NCI-H526 treated with DMSO at 0.1 percent for 48 hours (cell line): ENCODE measurements at regions not wholly inside any gene's neighbourhood (a gene's known extent, or its start where the extent isn't known, plus 50 kb on each side); places are given as distances from the start of the nearest gene placed in this dataset.
"Not testable (repeated sequence)": the region's sequence is repeated elsewhere in the genome, so short reads cannot be mapped to it uniquely, and the experiment has no call there.

Experiments used
- DNase-seq: peaks from one replicate; lab custom pipeline; 2025; lab: John Stamatoyannopoulos, UW

DNA sequence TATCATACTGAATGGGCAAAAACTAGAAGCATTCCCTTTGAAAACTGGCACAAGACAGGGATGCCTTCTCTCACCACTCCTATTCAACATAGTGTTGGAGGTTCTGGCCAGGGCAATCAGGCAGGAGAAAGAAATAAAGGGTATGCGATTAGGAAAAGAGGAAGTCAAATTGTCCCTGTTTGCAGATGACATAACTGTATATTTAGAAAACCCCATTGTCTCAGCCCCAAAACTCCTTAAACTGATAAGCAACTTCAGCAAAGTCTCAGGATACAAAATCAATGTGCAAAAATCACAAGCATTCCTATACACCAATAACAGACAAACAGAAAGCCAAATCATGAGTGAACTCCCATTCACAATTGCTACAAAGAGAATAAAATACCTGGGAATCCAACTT, 52.5 kb upstream of the CCDC71L start:
- DNase-seq = not testable (repeated sequence)

DNA sequence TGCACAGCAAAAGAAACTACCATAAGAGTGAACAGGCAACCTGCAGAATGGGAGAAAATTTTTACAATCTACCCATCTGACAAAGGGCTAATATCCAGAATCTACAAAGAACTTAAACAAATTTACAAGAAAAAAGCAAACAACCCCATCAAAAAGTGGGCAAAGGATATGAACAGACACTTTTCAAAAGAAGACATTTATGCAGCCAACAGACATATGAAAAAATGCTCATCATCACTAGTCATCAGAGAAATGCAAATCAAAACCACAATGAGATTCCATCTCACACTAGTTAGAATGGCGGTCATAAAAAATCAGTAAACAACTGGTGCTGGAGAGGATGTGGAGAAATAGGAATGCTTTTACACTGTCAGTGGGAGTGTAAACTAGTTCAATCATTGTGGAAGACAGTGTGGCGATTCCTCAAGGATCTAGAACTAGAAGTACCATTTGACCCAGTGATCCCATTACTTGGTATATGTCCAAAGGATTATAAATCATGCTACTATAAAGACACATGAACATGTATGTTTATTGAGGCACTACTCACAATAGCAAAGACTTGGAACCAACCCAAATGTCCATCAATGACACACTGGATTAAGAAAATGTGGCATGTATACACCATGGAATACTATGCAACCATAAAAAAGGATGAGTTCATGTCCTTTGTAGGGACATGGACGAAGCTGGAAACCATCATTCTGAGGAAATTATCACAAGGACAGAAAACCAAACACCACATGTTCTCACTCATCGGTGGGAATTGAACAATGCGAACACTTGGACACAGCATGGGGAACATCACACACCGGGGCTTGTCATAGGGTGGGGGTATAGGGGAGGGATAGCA, 53.9 kb upstream of the CCDC71L start:
- DNase-seq = not testable (repeated sequence)

DNA sequence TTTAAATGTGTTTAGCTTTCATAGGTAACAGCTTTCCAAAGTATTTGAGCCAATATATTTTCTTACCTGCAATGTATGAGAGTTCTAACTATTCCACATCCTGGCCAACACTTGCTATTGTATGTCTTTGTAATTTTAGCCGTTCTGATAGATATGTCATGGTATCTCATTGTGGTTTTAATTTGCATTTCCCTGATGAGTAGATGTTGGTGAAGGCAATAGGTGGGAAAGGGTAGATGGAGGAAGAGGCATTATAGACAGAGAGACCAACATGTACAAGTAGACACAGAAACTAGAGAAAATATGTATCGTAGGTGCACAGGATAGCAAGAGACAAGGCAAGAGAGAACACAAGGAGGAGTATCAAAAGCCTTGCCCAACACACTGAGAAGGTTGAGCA, 54.8 kb upstream of the CCDC71L start:
- no peak for DNase-seq

DNA sequence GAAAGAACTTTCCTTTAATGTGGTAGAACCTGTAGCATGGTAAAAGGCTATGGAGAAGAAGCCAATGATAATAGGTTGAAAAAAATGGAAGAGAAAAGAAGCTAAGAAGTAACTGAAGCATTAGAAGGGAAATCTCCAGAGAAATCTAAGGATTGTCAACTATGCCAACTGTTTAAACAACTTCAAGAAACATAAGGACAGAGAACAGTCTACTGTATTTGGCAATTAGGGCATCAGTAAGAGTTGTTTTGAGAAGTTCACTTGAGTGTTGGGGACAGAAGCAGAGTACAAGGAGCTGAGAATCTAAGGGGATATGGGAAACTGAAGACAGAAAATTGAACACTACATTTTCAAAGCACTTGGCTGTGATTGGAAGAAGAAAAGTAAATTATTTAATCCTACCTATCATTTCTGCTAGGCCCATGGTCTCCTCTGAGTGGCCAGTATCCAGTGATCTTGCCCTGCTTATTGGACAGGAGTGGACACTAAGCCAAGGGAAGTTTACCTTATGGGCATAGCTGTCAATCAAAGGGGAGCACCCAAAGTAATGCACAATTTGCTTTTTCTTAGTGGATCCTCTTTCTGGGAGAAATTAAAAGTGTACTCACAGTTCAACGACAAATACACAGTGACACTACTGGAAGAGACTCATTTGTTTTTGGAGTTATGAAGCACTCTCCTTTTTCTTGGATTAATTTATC, 56.4 kb upstream of the CCDC71L start:
- no peak for DNase-seq

DNA sequence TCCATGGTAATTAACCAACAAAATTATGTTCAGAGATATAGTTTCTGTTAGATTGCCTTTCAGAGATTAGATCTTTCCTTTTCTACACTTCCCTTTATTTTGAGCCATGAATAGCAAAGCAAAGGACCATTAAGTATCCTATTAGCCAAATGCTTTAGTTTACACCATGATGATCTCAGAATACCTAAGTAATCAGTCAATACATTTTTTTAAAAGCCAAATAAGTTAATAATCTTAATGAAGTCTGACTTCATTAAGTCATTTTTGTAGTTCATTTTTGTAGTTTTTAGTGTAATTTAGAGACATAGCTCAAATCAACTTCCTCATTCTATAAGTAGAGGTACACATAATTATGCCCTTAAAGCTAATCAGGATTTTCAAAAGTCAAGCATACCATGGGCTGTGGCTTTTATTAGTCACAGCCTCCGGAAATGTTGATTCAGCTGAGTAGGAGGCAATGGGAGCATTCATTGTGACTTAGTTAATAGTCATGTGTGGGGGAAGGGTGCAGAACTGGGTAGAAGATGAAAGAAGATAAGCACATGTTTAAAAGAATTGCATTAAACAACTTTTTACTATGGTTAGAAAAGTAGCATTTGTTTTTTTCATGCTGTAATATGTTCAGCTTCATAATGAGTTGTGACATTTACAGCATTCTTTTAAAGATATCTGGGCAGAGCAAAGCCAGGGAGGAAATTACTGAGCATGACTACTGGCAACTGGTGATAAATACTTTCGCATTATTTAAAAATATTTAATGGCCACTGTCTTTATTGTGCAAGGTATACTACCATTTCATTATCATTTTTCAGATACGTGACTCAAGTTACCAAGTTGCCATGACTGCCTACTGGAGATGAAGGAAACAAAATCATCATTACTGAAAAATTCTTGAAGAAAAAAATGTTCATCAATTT, 57.3 kb upstream of the CCDC71L start:
- no peak for DNase-seq

DNA sequence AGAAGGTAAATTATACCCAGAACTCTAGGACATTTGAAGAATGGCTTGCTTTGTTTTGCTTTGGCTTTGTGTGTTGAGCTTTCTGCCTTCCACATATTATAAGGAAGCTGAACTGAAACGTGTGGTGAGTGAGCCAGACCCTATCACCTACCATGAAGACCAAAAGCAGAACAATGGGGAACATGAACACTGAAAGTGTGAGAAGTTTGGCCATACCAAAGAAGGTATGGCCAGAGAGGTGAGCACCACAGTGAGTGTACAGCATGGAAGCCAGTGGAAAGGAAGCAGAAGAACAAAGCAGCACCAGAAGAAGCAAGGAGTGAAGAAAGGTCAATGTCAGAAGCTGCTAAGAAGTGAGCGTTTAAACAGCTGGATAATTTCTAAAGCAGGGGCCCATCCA, 59.7 kb upstream of the CCDC71L start:
- DNase-seq = no peak

DNA sequence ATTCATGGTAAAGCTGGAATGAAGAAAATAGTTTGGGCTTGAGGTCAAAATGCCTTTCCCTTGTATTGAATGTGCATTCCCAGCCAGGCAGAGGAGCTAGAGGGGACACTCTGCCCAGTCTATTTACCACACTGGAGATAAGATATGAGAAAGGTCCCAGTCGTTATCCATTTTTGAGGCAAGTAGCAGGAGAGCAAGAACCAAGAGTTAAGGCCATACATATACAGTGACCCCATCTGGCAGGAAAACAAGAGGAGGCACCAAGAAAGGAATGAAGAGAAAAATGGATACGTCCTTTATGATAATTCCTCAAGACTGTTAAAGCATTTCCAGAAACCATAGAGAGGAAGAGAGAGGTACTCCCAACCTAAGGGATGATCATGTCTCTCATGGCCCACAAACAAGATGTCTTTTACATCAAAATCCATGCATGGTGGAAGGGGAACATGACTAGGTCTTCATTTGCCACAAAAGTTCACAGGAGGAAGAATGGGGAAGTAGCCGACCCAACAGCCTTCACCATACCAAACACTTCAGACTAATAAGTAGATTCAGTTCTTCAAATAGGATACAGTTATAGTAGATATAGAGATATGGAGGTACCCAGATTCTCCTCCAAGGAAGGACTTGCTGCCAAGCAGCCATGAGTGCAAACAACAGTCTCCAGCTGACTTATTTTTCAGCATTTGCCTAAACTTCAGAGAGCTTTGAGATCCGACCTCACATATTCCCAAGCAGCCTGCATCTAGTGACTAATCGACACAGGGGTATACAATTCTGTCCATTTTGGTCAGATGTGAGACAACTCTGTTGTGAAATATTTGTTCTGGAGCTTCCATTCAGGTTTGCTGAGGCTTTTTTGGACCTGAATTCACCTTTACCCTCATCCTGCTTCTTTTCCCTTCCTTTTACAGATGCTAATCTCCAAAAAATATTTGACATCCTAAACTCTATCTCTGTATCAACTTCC, 61.1 kb upstream of the CCDC71L start:
- DNase-seq = no peak

DNA sequence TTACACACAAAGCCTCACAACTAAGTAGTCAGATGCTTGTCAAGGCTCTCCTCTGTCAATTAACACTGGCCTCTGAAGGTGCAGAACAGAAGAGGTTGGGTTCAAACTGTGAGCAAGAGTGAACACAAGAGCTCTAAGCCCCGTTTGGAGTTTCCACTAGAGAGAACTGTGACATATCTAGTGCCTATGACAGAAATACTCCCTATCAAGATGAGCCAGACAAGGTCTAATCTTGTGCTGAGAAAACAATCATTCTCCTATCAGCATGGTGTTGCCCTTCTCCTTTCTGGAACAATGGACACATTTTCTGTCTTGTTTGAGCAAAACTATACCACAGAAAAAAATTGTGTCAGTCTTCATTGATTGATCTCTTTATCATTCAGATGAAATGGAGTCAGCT, 62.4 kb upstream of the CCDC71L start:
- DNase-seq = no peak

DNA sequence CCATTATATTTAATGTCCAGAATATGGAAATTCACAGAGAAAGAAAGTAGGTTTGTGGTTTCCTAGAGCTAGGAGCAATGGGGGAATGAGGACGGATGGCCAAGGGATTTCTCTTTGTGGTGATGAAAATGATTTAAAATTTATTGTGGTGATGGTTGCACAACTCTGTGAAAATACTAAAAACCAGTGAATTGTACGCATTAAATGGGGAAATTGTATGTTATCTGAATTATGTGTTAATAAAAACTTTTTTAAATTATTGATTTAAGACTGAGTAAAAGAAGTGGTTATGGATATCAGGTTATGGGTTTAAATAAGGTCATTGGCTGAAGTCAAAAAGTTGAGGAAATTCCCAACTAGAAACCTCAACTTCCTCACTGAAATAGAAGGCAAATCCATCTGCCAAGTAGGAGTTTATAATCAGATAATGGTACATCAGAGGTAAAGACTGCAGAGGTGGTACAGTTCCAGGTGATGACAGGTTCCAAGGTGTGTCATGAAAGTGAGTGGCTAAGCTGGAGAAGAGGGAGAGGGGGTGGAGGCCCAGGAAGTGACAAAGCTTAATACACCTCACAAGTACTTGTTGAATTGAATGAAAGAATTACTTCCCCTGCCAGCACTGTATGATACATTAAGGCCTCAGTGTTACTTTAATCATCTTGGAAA, 68.9 kb upstream of the CCDC71L start:
- DNase-seq = no peak

DNA sequence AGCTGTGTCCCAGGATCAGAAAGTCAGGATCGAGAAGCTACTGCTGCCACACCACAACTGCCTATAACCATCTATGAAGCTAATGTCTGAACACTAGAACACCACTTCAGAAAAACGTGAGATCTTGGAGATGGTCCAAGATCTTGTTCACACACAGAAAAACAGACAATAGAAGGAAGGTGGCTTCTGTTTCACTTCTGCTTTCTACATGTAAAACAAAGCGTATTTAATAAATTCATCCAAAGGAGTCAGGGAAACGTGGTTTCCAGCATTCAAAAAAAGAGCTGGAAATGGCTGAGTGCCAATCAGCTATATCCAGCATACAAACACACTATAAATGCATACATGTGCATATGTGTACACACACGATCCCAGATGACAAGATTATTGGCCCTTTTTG, 70.2 kb upstream of the CCDC71L start:
- no peak for DNase-seq

DNA sequence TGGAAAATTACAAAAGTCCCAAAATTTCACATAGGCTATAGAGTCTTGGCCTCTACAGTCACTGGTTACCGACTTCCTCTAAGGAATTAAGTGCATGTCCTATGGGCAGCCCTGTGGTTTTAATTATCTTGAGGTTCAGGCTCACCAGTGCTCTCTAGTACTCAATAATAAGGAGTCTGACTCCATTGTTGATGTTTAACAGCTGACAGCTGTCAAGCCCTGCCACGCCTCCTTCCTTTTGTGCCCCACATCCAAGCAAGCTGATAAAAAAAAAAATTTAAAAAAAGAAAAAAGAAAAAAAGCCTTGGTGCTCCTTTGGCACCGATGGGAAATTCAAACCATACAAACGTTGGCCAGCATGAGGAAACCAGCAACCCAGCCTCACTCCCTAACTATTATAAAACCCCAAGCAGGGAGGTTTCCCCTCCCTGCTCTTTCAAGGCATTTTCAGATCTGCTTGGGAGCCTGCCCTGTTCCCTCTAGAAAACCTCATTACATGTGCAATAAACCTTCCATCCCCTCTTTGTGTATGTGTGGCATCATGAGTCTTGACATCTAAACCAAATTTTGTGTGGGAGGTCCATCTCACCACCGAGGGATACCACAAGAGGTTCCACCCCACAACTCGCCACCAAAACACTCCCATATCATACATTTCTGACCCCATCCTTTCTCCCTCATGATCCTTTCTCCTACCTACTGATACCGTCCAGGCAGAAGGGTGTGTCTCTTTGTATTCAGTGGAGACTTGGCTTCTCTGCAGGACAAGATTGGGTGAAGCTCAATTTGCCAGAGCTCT, 70.9 kb upstream of the CCDC71L start:
- DNase-seq = no peak

DNA sequence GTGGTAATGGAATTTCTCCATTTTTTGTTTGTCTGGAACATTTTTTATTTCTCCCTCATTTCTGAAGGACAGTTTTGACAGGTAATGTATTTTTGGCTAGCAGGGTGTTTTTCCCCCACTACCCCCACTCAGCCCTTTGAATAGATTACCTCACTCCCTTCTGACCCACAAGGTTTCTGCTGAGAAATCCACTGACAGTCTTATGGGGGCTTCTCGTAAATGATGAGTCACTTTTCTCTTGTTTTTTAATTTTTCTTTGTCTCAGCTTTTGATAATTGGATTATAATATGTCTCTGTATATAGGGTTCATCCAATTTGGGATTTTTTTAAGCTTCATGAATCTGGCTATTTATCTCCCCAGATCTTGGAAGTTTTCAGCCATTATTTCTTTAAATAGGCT, 74.7 kb upstream of the CCDC71L start:
- no peak for DNase-seq

DNA sequence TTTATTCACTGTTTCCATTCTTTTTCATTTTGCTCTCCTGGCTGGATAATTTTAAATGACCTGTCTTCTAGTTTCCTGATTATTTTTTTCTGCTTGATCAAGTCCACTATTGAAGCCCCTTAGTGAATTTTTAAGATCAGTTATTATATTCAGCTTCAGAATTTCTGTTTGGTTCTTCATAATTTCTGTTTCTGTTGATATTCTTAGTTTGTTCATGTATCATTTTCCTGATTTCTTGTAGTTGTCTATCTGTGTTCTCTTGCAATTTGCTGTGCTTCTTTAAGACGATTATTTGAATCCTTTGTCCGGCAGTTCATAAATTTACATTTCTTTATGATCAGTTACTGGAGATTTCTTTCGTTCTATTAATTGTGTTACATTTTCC, 75.2 kb upstream of the CCDC71L start:
- no peak for DNase-seq

DNA sequence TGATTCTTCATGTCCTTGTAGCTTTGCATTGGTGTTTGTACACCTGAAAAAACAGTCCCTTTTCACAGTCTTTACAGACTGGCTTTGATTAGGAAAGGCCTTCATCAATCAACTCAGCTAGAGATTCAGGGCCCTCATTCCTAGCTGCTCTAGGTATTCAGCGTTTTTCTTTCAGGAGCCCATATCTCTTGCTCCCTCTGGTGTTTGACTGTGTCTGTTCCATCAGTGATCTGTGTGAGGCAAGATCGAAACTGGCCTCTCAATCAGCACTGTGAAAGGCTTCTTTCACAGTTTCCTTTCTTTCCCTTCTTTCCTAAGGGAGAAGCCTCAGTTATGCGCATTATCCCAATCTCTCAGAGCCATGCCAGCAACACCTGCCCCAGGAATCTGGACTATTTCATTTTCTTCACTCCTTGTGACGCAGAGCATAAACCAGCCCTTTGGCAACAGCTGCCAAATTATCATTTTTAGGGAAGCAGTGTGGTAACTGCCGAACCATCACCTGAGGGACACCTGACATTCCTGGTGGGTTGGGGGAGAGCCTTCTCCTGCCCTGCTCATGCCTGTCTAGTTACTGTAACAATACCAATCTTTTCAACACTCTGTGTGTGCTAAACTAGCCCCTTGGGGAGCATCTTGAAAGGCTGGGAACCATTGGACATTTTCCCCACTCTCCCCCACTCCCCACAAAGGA, 75.7 kb upstream of the CCDC71L start:
- DNase-seq = peak; percentile 20

DNA sequence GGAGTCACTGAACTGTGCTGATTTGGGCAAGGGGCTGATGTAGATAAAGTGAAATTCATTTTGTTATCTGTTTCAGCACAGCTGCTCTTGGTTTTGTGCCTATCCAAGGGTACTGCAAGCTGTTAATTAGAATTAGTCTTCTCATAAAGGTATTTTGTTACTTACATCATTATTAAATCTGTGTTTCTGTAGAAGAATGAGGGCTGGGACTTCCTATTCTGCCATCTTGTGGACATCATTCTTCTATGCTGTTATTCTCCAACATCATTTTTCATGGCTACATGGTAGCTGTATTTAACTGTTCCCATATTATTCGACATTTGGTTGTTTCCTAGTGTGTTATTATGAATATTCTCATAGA, 76.2 kb upstream of the CCDC71L start:
- no peak for DNase-seq

DNA sequence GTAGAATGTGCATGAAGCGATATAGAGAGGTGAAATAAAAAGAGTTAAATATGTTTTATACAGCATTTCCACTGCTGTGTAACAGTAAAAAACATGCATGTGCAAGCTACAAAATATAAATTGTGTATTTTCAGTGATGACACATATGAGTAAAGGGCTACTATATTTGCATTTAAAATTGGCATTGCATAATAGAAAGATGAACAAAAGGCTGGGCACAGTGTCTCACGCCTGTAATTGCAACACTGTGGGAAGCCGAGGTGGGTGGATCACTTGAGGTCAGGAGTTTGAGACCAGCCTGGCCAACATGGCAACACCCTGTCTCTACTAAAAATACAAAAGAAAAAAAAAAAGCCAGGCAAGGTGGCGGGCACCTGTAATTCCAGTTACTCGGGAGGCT, 79.8 kb upstream of the CCDC71L start:
- DNase-seq = no peak

DNA sequence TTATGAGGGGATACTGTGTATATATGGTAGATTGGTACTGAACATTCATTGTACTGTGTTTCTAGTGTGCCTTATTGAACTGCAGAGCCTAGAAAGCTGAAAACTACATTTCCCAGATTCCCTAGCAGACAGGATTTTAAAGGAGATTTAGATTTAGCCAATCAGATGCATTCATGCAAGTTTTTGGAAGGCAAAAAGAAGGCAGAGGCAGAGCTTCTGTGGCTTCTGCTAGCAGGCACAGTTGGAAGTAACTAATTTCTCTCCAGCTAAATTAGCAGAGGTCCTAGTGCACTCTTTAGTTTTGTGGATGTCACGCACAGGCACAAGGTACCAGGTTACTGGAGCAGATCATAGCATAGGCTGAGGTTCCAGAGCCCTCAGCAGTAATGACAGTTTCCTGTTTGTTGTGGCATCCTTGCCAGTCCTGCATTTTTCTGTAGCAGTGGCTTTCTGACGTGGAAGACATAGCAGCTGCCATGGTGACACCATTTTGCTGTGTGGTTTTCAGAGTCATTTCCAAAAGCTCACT, 83.7 kb upstream of the CCDC71L start:
- DNase-seq = no peak

DNA sequence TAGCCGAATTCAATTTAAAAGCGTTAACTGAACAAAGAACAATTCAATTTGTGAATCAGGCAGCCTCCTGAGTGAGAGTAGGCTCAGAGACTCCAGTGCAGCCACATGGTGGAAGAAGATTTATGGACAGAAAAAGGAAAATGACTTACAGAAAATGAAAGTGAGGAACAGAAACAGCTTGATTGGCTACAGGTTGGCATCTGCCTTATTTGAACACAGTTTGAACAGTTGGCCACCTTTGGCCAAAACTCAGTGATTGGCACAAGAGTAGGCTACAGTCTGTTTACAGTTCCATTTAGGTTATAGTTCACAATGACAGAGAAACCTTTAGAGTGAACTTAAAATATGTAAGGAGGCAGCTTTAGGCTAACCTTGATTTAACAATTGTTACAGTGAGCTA, 86.3 kb upstream of the CCDC71L start:
- not testable (repeated sequence) for DNase-seq

DNA sequence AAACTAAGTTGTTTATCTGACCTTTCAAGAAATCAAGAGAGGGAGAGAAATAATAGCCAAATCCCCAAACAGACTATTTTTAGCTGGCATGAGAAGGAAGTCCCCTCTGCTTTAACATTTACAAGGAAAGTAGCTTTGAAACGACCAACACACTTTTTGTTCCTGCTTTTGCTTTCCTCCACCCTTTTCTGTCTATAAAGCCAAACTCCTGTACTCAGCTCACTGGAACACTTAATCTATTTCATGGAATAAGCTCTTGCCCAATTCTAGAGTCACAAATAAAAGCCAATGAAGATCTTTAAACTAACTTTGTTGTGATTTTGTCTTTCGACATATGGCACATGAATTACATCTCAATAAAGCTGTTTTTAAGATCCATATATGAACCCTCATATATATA, 86.8 kb upstream of the CCDC71L start:
- DNase-seq = no peak
